HepG2 (cell line): ENCODE measurements at regions not wholly inside any gene's neighbourhood (a gene's known extent, or its start where the extent isn't known, plus 50 kb on each side); places are given as distances from the start of the nearest gene placed in this dataset.

Experiments
- ATAC-seq: fragments of 200-7000 bp; cut with Tn5 transposase; 3 replicates; pipeline ENCODE4 v1.9.1; 2020; ENCODE audit warnings: mild to moderate bottlenecking, moderate library complexity
- BruUV-seq: library from RNA; stranded (reverse); fragments of 400-500 nt; replicated peaks from 2 replicates; lab custom pipeline; 2021; lab: Mats Ljungman, UMichigan
- CTCF ChIA-PET: fragments of 300-600 bp; formaldehyde crosslinking; extraction: SDS; loops from one replicate; lab custom pipeline; 2021; ENCODE audit warnings: low total read pairs, inconsistent platforms, low intra/inter-chr PET ratio; lab: Yijun Ruan, JAX
- POLR2A ChIA-PET: fragments of 350-600 bp; sonication (Branson Sonifier 250); formaldehyde crosslinking; loops from one replicate; lab custom pipeline; 2020; ENCODE audit warnings: antibody characterized with exemption, inconsistent platforms; lab: Yijun Ruan, JAX
- DNase-seq: peaks from one replicate; pipeline ENCODE4 v3.0.0-alpha.2; 2015; ENCODE audit warnings: low spot score
- FAIRE-seq: peaks from 3 replicates; lab custom pipeline; 2011; peaks lifted over from hg19 to GRCh38; lab: Jason Lieb, UNC
- H2AFZ ChIP-seq: one replicate; pipeline ENCODE4 v1.6.1; 2011; ENCODE audit warnings: low read length, inconsistent platforms
- H3K27ac ChIP-seq: fragments of 300-600 bp; 3 replicates; pipeline ENCODE4 v1.8.0; 2011; ENCODE audit warnings: mixed run types, mild to moderate bottlenecking, mixed read lengths, low read length, inconsistent platforms; ENCODE audit not compliant: insufficient read depth; ENCODE audit errors: extremely low read length
- H3K27me3 ChIP-seq, 2 experiments: fragments of 200-600 bp in 1 of 2; 2 replicates in 1 of 2; 3 replicates in 1 of 2; pipeline versions ENCODE4 v1.6.0 to v1.8.0; 2011; ENCODE audit warnings: low read length in 2 of 2, mild to moderate bottlenecking in 2 of 2, moderate library complexity in 2 of 2, inconsistent platforms in 1 of 2; ENCODE audit not compliant: insufficient read depth in 2 of 2, control insufficient read depth in 1 of 2
- H3K36me3 ChIP-seq, 2 experiments: fragments of 200-600 bp in 1 of 2; replicated peaks in 1 of 2; 2 replicates in 1 of 2; 3 replicates in 1 of 2; pipeline versions ENCODE4 v1.5.1 to v1.8.0; 2011; ENCODE audit warnings: low read length in 2 of 2, inconsistent platforms in 1 of 2; ENCODE audit not compliant: insufficient read depth in 2 of 2, control insufficient read depth in 1 of 2
- H3K4me1 ChIP-seq: 2 replicates; pipeline ENCODE4 v1.5.1; 2012; ENCODE audit warnings: low read length, inconsistent platforms; ENCODE audit not compliant: insufficient read depth
- H3K4me2 ChIP-seq: 2 replicates; pipeline ENCODE4 v1.6.0; 2011; ENCODE audit warnings: low read depth, low read length, inconsistent platforms
- H3K4me3 ChIP-seq, 3 experiments: fragments of 200-600 bp in 1 of 3; sonication (generic), shearing (Covaris generic) in 1 of 3; replicated peaks in 1 of 3; 2 replicates each; pipeline ENCODE4 v1.5.1; 2011 to 2016; ENCODE audit warnings: low read length in 3 of 3, inconsistent platforms in 2 of 3, low read depth in 2 of 3, mild to moderate bottlenecking in 2 of 3, control low read depth in 1 of 3, mixed read lengths in 1 of 3; ENCODE audit not compliant: insufficient read depth in 1 of 3
- H3K79me2 ChIP-seq: one replicate; pipeline ENCODE4 v1.6.1; 2011; ENCODE audit warnings: low read length, inconsistent platforms; ENCODE audit not compliant: insufficient read depth
- H3K9ac ChIP-seq: 2 replicates; pipeline ENCODE4 v1.6.0; 2011; ENCODE audit warnings: mild to moderate bottlenecking, low read depth, low read length, inconsistent platforms; ENCODE audit not compliant: insufficient read depth
- H3K9me3 ChIP-seq: 2 replicates; pipeline ENCODE4 v1.5.1; 2012; ENCODE audit warnings: mild to moderate bottlenecking, low read length
- H4K20me1 ChIP-seq: 2 replicates; pipeline ENCODE4 v1.6.0; 2011; ENCODE audit warnings: inconsistent platforms, mild to moderate bottlenecking, low read length, moderate library complexity; ENCODE audit not compliant: insufficient read depth
- ATF6 ChIP-seq: sonication (generic); formaldehyde crosslinking; conservative IDR thresholded peaks from 2 replicates; pipeline ENCODE4 v1.4.0; 2020; ENCODE audit warnings: missing genetic modification reagents
- EP300 ChIP-seq, 3 experiments: sonication (generic) in 1 of 3; formaldehyde crosslinking in 1 of 3; IDR thresholded peaks; 2 replicates each; pipeline versions ENCODE4 v1.5.1 to v1.6.1; 2011 to 2020; ENCODE audit warnings: low read depth in 2 of 3, low read length in 2 of 3, borderline replicate concordance in 1 of 3, improper control_type of control experiment in 1 of 3, mild to moderate bottlenecking in 1 of 3, missing genetic modification reagents in 1 of 3, moderate library complexity in 1 of 3
- HMG20B ChIP-seq: conservative IDR thresholded peaks from 2 replicates; pipeline ENCODE4 v1.6.1; 2016; ENCODE audit warnings: missing genetic modification reagents, missing compliant biosample characterization
- REXO4 ChIP-seq: sonication (generic); formaldehyde crosslinking; IDR thresholded peaks from 2 replicates; pipeline ENCODE4 v1.8.0; 2022; ENCODE audit warnings: missing genetic modification reagents, mild to moderate bottlenecking, borderline replicate concordance
- SAP130 ChIP-seq: IDR thresholded peaks from 2 replicates; pipeline ENCODE4 v1.6.1; 2016; ENCODE audit warnings: low read depth
- SATB2 ChIP-seq: sonication (generic); formaldehyde crosslinking; IDR thresholded peaks from 2 replicates; pipeline ENCODE4 v1.5.0; 2020; ENCODE audit warnings: missing genetic modification reagents
- SMARCE1 ChIP-seq: fragments of 450-650 bp; IDR thresholded peaks from 2 replicates; pipeline ENCODE4 v1.6.1; 2017; ENCODE audit warnings: borderline replicate concordance
- TCF7 ChIP-seq: sonication (generic); IDR thresholded peaks from 2 replicates; pipeline ENCODE4 v1.6.1; 2016; ENCODE audit warnings: antibody characterized with exemption, low read depth
- ZNF546 ChIP-seq: sonication (generic); formaldehyde crosslinking; conservative IDR thresholded peaks from 2 replicates; pipeline ENCODE4 v1.8.1; 2023; ENCODE audit warnings: mild to moderate bottlenecking, missing genetic modification reagents
- ZNF549 ChIP-seq: sonication (generic); formaldehyde crosslinking; IDR thresholded peaks from 2 replicates; pipeline ENCODE4 v1.5.0; 2020; ENCODE audit warnings: missing genetic modification reagents
- ZZZ3 ChIP-seq: sonication (generic); formaldehyde crosslinking; IDR thresholded peaks from 2 replicates; pipeline ENCODE4 v1.4.0; 2020; ENCODE audit warnings: missing genetic modification reagents, mild to moderate bottlenecking, borderline replicate concordance
- WGBS: methylation state at CpG from one replicate; pipeline ENCODE4 v1.1.6; 2017; ENCODE audit warnings: low lambda C conversion rate; 5-methylcytosine and 5-hydroxymethylcytosine counted together
- in situ Hi-C: cut with HindIII; loops from 2 replicates; pipeline ENCODE4 v1.10.0; 2017; ENCODE audit warnings: low pct_unique_long_range_greater_than_20kb; ENCODE audit not compliant: extremely low pct_ligation_motif_present
- intact Hi-C: fragments of 100-400 bp; cut with micrococcal nuclease; formaldehyde crosslinking; loops from one replicate; pipeline ENCODE4 v1.10.0; 2022; ENCODE audit not compliant: unreplicated experiment

- no peak overlapping the region for H3K9ac ChIP-seq
- no peak overlapping the region for H3K27ac ChIP-seq
- no peaks in the 10 kb centered on the region for H3K36me3 ChIP-seq
- ATAC-seq (no peak), DNase-seq (no peak), FAIRE-seq (no peak)
- intact Hi-C loops: no loop called here
- H3K4me3 ChIP-seq: no peak overlapping the region
- H3K9me3 ChIP-seq: no peaks in the 10 kb centered on the region
- H4K20me1 ChIP-seq: no peaks in the 10 kb centered on the region
- TF ChIP-seq REXO4 (CRISPR knock-in tag) (no peak), ZNF546 (CRISPR knock-in tag) (no peak)
- H3K4me2 ChIP-seq: no peak overlapping the region
- H3K4me1 ChIP-seq: peaks cover 14% of the 10 kb centered on the region
- ChIA-PET POLR2A (no interaction called here), CTCF (no interaction called here)
- WGBS: 0% methylated on average over 1 of the region's 1 CpG
- no peak overlapping the region for H2AFZ ChIP-seq
- BruUV-seq: no TSS peak
- in situ Hi-C loops: no loop called here
- no peaks in the 10 kb centered on the region for H3K79me2 ChIP-seq
- H3K27me3 ChIP-seq: no peaks in the 10 kb centered on the region
Observed at GRCh38 chrX:42090395-42090794, 167.0 kb upstream of the CASK start.

- Histone ChIP-seq H3K27ac (no peak overlapping the region), H3K4me2 (no peak overlapping the region), H3K4me1 (peaks cover 6% of the 10 kb centered on the region), H3K36me3 (no peaks in the 10 kb centered on the region), H3K9me3 (no peaks in the 10 kb centered on the region), H3K9ac (no peak overlapping the region), H3K79me2 (no peaks in the 10 kb centered on the region)
- intact Hi-C loops: no loop called here
- ATAC-seq: no peak
- in situ Hi-C loops: no loop called here
- POLR2A ChIA-PET: no interaction called here
- DNase-seq: no peak
- CTCF ChIA-PET: no interaction called here
- TF ChIP-seq SMARCE1 (no peak), SATB2 (CRISPR knock-in tag) (no peak), SAP130 (no peak), HMG20B (CRISPR knock-in tag) (no peak), EP300 (IDR thresholded peaks at IDR 0.05; ENCODE audit: low read depth in 2 of 2, low read length in 2 of 2) (no peak), EP300 (CRISPR knock-in tag; IDR thresholded peaks at IDR 0.05; ENCODE audit: borderline replicate concordance) (no peak), ATF6 (CRISPR knock-in tag) (no peak), ZZZ3 (no peak), ZNF549 (CRISPR knock-in tag) (no peak), TCF7 (no peak)
- TF ChIP-seq, all 625 proteins: peak for 0
- 76% methylated on average over 5 of the region's 5 CpGs for WGBS
- FAIRE-seq: no peak
- Histone ChIP-seq H2AFZ (no peak overlapping the region), H4K20me1 (no peaks in the 10 kb centered on the region), H3K4me3 (no peak overlapping the region), H3K27me3 (no peaks in the 10 kb centered on the region)
- no TSS peak for BruUV-seq
Observed at GRCh38 chrX:42089031-42089430, 165.7 kb upstream of the CASK start.
